GM23338 (cell line): ENCODE measurements at regions not wholly inside any gene's neighbourhood (a gene's known extent, or its start where the extent isn't known, plus 50 kb on each side); places are given as distances from the start of the nearest gene placed in this dataset.

Source experiments
- CREB1 ChIP-seq: fragments of 250-450 bp; sonication (Bioruptor Pico); IDR thresholded peaks from 2 replicates; pipeline ENCODE4 v1.5.0; 2020; ENCODE audit warnings: low read depth, mild to moderate bottlenecking, moderate library complexity
- CTCF ChIP-seq, 2 experiments: fragments of 200-600 bp in 1 of 2; sonication (generic) in 1 of 2; conservative IDR thresholded peaks; 2 replicates each; pipeline versions ENCODE4 v1.5.1 to v1.6.1; 2016 to 2017; ENCODE audit warnings: antibody characterized with exemption in 2 of 2, low read depth in 2 of 2, mild to moderate bottlenecking in 2 of 2, moderate library complexity in 1 of 2
- EZH2 ChIP-seq: fragments of 200-600 bp; sonication (generic); IDR thresholded peaks from one replicate; pipeline ENCODE4 v1.8.0; 2017; ENCODE audit warnings: antibody characterized with exemption, mild to moderate bottlenecking, low read depth; ENCODE audit not compliant: unreplicated experiment
- EZH2phosphoT487 ChIP-seq: fragments of 200-600 bp; sonication (generic); IDR thresholded peaks from one replicate; pipeline ENCODE4 v1.8.1; 2018; ENCODE audit warnings: antibody characterized with exemption; ENCODE audit not compliant: unreplicated experiment
- JUNB ChIP-seq: IDR thresholded peaks from one replicate; pipeline ENCODE4 v1.6.1; 2016; ENCODE audit warnings: antibody characterized with exemption; ENCODE audit not compliant: unreplicated experiment
- POLR2AphosphoS5 ChIP-seq: IDR thresholded peaks from 2 replicates; pipeline ENCODE4 v1.6.1; 2016; ENCODE audit warnings: antibody characterized with exemption, low read depth
- ZNF114 ChIP-seq: fragments of 250-450 bp; sonication (Bioruptor Pico); IDR thresholded peaks from 2 replicates; pipeline ENCODE4 v1.5.0; 2020; ENCODE audit warnings: mild to moderate bottlenecking, moderate library complexity
- TF ChIP-seq, protein P1 (sequence below): IDR thresholded peaks from one replicate; pipeline ENCODE4 v1.6.1; 2018; ENCODE audit warnings: antibody characterized with exemption; ENCODE audit not compliant: unreplicated experiment

GRCh38 chr9:85171163-85171562, 501.6 kb downstream of the NTRK2 start:
- TF ChIP-seq POLR2AphosphoS5 (no peak), CTCF (conservative IDR thresholded peaks at IDR 0.05; ENCODE audit: low read depth in 2 of 2) (no peak), ZNF114 (no peak), EZH2 (no peak), JUNB (no peak), CREB1 (CRISPR knock-in tag) (no peak), EZH2phosphoT487 (no peak)
- TF ChIP-seq, protein P1, sequence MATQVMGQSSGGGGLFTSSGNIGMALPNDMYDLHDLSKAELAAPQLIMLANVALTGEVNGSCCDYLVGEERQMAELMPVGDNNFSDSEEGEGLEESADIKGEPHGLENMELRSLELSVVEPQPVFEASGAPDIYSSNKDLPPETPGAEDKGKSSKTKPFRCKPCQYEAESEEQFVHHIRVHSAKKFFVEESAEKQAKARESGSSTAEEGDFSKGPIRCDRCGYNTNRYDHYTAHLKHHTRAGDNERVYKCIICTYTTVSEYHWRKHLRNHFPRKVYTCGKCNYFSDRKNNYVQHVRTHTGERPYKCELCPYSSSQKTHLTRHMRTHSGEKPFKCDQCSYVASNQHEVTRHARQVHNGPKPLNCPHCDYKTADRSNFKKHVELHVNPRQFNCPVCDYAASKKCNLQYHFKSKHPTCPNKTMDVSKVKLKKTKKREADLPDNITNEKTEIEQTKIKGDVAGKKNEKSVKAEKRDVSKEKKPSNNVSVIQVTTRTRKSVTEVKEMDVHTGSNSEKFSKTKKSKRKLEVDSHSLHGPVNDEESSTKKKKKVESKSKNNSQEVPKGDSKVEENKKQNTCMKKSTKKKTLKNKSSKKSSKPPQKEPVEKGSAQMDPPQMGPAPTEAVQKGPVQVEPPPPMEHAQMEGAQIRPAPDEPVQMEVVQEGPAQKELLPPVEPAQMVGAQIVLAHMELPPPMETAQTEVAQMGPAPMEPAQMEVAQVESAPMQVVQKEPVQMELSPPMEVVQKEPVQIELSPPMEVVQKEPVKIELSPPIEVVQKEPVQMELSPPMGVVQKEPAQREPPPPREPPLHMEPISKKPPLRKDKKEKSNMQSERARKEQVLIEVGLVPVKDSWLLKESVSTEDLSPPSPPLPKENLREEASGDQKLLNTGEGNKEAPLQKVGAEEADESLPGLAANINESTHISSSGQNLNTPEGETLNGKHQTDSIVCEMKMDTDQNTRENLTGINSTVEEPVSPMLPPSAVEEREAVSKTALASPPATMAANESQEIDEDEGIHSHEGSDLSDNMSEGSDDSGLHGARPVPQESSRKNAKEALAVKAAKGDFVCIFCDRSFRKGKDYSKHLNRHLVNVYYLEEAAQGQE = no peak
